Right cardiac atrium (tissue), 5 donors: ENCODE measurements at regions not wholly inside any gene's neighbourhood (a gene's known extent, or its start where the extent isn't known, plus 50 kb on each side); places are given as distances from the start of the nearest gene placed in this dataset.

Experiments used
- ATAC-seq, 2 donors: fragments of 200-7000 bp; cut with Tn5 transposase; one replicate each; pipeline versions ENCODE4 v1.8.0 to v1.9.1; 2020; ENCODE audit warnings: moderate library complexity in 2 of 2, mild to moderate bottlenecking in 1 of 2
- DNase-seq, 3 donors: peaks; one replicate each; pipeline ENCODE4 v3.0.0-alpha.2; 2020
- H3K27ac ChIP-seq: one replicate; pipeline ENCODE4 v1.5.1; 2013; ENCODE audit warnings: mild to moderate bottlenecking, low read length, control low read depth, moderate library complexity
- H3K27me3 ChIP-seq: one replicate; pipeline ENCODE4 v1.6.1; 2013; ENCODE audit not compliant: control insufficient read depth, insufficient read depth
- H3K4me1 ChIP-seq: one replicate; pipeline ENCODE4 v1.6.1; 2013; ENCODE audit warnings: low read length; ENCODE audit not compliant: control insufficient read depth, insufficient read depth
- H3K4me3 ChIP-seq: one replicate; pipeline ENCODE4 v1.5.1; 2013; ENCODE audit warnings: low read length, control low read depth
- H3K9me3 ChIP-seq: one replicate; pipeline ENCODE4 v1.6.1; 2013; ENCODE audit warnings: low read length; ENCODE audit not compliant: control insufficient read depth
- WGBS: extraction: QIAGEN DNeasy Blood & Tissue Kit; methylation state at CpG from one replicate; pipeline ENCODE4 v1.1.7; 2013; 5-methylcytosine and 5-hydroxymethylcytosine counted together
- intact Hi-C, 4 donors: fragments of 100-400 bp; cut with DNase I; formaldehyde crosslinking; loops; one replicate each; pipeline versions ENCODE4 v1.11.0 to v1.14.0; 2022 to 2023
- donor health status: healthy with polysubstance abuse.
- donor health status: DM: no; HTN: yes; CAD: no.
- donor health status: DM: no; HTN: no; CAD: no.
- donor health status: DM: no; HTN: yes; CAD: no; lungs with severe emphysema.
- donor health status: DM: yes; HTN: yes; CAD: no.

DNA sequence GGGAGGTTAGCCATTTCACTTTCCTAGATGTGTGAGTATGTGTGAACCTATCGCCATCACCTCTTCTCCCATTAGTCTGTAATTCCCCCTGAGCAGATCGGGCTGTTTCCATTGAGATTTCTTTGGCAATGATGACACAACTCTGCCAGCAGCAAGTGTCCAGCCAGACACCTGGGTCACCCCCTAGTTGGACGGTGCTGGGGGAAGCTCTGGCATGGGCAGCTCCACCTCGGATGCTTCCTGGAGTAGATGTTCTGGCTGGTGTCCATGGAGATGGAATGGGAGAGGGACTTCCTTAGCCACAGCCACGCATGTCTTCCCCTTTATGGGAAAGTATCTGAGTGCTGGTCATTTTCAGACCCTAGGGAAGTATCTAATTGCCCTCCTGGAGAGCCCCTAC, 247.9 kb upstream of the RPL38 start:
- H3K27ac ChIP-seq = no peak overlapping the region
- no peak overlapping the region for H3K4me3 ChIP-seq
- DNase-seq = no peak
- H3K9me3 ChIP-seq = no peaks in the 10 kb centered on the region
- intact Hi-C loops = loop anchor here in 1 of 4 donors (10.0 kb wide), 1 partner anchor 231 kb away; no protein-coding TSS in a partner anchor
- H3K4me1 ChIP-seq = peaks cover 2% of the 10 kb centered on the region
- 66% methylated on average over 5 of the region's 5 CpGs for WGBS
- no peaks in the 10 kb centered on the region for H3K27me3 ChIP-seq
- ATAC-seq = no peak

DNA sequence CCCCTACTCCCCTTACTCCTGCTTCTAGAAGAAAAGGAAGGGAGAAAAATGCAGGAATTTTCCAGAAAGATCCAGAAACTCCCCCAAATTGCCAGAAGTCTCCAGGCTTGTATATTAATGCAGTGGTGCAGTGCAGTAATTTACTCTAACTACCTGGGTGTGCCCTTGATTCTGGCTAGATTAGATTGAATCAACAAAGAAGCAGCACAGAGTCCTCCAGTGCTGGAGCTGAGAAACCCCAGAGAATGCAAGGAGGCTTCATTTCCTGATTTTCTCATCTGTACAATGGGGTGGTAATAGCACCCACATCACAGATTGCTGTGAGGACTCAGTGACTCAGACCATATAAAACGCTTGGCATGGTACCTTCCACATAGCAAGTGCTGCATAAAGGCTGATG, 247.3 kb upstream of the RPL38 start:
- intact Hi-C loops = loop anchor here in 1 of 4 donors (10.0 kb wide), 1 partner anchor 231 kb away; no protein-coding TSS in a partner anchor
- Histone ChIP-seq H3K4me3 (no peak overlapping the region), H3K27me3 (no peaks in the 10 kb centered on the region), H3K9me3 (no peaks in the 10 kb centered on the region), H3K4me1 (peaks cover 2% of the 10 kb centered on the region), H3K27ac (no peak overlapping the region)
- 87% methylated on average over 1 of the region's 1 CpG for WGBS
- ATAC-seq (no peak), DNase-seq (no peak)

DNA sequence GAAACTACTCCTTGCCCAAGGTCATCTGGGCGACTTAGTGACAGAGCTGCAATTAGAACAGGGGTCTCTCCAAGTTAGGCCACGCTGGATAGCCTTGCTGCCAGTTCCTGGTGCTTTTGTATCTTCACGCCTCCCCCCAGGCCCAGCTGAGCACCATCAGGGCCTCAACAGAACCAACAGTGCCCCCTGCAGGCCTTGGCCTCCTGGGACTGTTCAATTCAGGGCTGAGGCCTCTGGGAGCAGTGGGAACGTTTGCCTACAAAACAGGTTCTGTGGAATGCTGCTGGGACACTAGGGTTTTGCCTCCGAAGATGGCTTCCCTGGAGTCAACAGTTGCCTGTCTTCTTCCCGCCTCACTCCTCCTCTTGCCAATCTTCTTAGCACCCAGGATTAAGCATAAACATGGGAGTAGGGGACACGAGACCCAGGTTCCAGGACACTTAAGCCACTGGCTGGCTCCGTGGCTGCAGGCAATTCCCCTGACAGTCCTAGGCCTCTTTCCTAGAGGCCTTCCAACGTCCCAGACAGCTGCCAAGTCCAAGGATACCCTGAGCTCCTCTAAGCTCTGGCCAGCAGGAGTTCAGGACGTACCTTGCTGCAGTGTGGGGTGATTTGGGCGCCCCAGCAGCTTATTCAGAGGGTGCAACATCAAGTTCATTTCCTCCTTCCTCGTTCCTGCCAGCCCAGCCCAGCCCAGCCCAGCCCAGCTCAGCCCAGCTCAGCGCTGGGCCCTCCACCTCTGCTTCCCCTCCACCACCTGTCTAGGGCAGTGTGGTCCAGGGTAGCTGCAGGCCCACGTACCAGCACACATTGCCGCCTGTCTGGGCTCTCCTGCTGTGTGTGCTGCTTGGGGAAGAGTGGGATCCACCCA, 246.6 kb upstream of the RPL38 start:
- Histone ChIP-seq H3K27me3 (no peaks in the 10 kb centered on the region), H3K27ac (no peak overlapping the region), H3K4me3 (no peak overlapping the region), H3K4me1 (peaks cover 2% of the 10 kb centered on the region), H3K9me3 (no peaks in the 10 kb centered on the region)
- ATAC-seq = peak; percentile 36 to 55
- WGBS = 61% methylated on average over 15 of the region's 15 CpGs
- intact Hi-C loops = loop anchor here in 1 of 4 donors (10.0 kb wide), 1 partner anchor 232 kb away; no protein-coding TSS in a partner anchor
- peak in 2 of 3 donors; percentile 48 to 85 for DNase-seq

DNA sequence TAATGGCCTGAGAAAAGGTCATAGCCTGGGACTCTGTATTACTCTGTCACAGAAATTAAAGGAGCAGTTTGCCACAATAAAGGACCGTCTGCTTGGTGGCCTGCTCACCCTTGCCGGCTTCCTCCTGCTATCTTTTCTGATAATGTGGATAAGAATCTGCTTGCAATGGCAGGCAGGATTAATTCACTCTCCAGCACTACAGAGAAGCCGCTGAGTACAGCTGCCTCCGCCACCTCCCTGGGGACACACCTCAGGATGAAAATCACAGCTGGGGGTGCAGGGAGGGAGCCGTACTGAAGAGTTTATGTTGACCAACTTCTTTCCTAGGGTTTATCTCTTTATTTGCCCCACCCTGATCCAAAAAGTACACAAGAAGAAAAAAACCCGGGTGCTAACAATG, 245.9 kb upstream of the RPL38 start:
- ATAC-seq = no peak

DNA sequence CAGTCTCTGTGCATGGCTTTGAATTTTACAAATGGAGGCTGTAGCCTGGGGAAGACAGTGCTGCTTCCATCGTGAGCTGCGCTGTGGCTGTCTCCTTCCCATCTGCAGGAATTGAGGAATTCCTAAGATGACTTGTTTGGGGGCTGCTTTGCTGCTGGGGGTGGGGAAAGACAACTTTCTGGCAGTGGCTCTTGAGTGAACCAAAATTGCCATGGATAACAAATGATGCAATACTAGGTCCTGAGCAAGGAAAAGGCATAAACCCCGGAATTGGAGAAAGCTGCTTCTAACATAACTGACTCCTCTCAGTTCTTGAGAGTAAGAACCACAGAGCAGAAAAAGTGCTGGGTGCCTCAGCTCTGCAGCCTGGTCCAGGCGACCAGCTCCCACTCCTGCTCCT, 245.0 kb upstream of the RPL38 start:
- DNase-seq = no peak
- H3K4me1 ChIP-seq = no peaks in the 10 kb centered on the region
- ATAC-seq = no peak
- no peak overlapping the region for H3K4me3 ChIP-seq
- H3K27me3 ChIP-seq = no peaks in the 10 kb centered on the region
- H3K27ac ChIP-seq = no peak overlapping the region
- no peaks in the 10 kb centered on the region for H3K9me3 ChIP-seq
- 68% methylated on average over 4 of the region's 4 CpGs for WGBS
- intact Hi-C loops = loop anchor here in 1 of 4 donors (10.0 kb wide), 1 partner anchor 234 kb away; no protein-coding TSS in a partner anchor

More for the DNA sequence above, 245.9 kb upstream of the RPL38 start:
- intact Hi-C loops = loop anchor here in 1 of 4 donors (10.0 kb wide), 1 partner anchor 233 kb away; no protein-coding TSS in a partner anchor
- no peak overlapping the region for H3K4me3 ChIP-seq
- WGBS = 37% methylated on average over 6 of the region's 6 CpGs
- DNase-seq = no peak
- H3K27ac ChIP-seq = no peak overlapping the region
- no peaks in the 10 kb centered on the region for H3K9me3 ChIP-seq
- H3K27me3 ChIP-seq = no peaks in the 10 kb centered on the region
- no peaks in the 10 kb centered on the region for H3K4me1 ChIP-seq

DNA sequence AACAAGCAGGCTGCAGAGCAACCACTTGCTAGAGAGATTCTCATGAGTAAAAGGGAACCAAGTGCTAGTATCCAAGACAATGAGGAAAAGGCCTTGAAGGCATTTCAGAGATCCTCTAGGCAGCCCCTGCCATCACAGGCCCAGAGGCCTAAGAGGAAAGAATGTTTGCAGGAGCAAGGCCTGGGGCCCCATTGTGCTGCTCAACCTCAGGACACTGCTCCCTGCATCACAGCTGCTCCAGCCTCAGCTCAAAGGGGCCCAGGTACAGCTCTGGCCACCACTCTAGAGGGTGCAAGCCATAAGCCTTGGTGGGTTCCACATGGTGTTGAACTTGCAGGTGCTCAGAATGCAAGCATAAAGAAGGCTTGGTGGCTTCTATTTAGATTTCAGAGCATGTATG, 243.0 kb upstream of the RPL38 start:
- intact Hi-C loops = no loop called here
- no peaks in the 10 kb centered on the region for H3K27me3 ChIP-seq

DNA sequence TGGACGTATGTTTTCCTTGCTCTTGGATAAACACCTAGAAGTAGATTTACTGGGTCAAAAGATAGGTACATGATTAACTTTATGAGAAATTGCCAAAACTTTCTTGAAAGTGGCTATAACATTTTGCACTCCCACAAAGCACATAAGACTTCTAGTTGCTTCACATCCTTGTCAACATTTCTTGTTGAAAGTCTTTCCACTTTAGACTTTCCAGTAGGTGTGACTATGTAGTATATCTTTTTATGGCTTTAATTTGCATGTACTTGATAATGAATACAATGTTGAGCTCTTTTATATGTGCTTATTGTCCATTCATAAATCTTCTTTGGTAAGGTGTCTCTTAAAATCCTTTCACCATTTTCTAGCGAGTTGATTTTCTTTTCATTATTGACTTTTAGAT, 241.2 kb upstream of the RPL38 start:
- Histone ChIP-seq H3K4me3 (no peak overlapping the region), H3K9me3 (no peaks in the 10 kb centered on the region), H3K27me3 (no peaks in the 10 kb centered on the region), H3K27ac (no peak overlapping the region), H3K4me1 (no peaks in the 10 kb centered on the region)
- ATAC-seq (no peak), DNase-seq (no peak)
- 88% methylated on average over 2 of the region's 2 CpGs for WGBS
- intact Hi-C loops = no loop called here

More for the DNA sequence above, 243.0 kb upstream of the RPL38 start:
- DNase-seq (no peak), ATAC-seq (no peak)
- Histone ChIP-seq H3K9me3 (no peaks in the 10 kb centered on the region), H3K27ac (no peak overlapping the region), H3K4me1 (no peaks in the 10 kb centered on the region), H3K4me3 (no peak overlapping the region)

DNA sequence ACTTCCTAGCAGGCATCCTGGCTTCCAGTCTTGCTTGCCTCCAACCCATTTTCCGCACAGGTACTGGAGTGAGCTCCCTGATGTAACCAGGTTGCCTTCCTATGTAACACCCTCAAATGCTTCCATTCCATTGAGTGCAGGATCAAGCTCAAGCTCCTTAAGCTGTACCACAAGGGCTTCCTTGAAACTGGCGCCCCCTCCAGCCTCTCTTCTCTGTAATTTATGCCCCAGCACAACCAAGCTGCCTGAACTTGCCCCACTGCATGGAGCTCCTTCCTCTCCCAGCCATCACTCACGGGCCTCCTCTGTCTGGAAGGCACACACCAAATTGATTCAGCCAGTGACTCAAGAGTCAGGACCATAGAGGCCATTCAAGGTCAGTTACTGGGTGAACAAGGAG, 234.8 kb upstream of the RPL38 start:
- ATAC-seq (no peak), DNase-seq (no peak)
- Histone ChIP-seq H3K27ac (no peak overlapping the region), H3K27me3 (no peaks in the 10 kb centered on the region), H3K4me3 (no peak overlapping the region), H3K9me3 (no peaks in the 10 kb centered on the region), H3K4me1 (no peaks in the 10 kb centered on the region)
- intact Hi-C loops = no loop called here
- WGBS = 74% methylated on average over 3 of the region's 3 CpGs

DNA sequence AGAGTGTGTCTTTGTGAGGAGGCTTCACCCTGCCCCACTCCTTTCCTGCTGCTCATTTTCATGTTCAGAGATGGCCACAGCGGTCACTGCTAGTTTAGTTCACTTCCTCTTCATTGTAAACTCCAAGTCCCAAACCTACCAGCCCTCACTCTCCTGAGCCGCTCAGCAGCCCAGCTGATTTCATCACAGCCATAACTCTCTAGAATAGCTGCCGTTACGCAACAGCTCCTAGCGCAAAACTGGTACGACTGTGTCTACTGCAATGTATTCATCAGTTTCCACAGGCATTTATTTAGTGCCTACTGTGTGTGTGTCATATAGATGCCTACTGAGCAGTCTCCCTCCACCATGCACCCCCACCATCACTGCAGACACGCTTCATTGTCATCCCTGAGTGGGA, 233.5 kb upstream of the RPL38 start:
- no peaks in the 10 kb centered on the region for H3K27me3 ChIP-seq

DNA sequence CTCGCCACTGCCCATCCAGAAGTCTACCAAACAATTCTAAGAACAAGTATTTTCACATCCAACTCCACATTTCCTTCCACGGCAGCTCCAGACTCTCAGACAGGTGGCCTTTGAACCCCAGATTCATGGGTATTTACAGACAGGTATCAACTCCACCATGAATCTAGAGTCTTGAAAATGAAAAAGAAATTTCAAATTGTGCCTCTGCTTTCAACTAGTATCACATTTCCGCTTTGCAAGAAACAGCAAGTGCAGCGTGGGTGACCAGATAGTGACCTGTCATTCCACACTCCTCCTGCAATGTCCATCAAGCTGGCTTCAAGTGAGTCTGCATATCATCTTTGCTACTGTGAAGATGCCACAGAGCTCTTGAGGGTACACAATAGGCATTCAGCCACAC, 232.4 kb upstream of the RPL38 start:
- DNase-seq = no peak
- no peak for ATAC-seq
- Histone ChIP-seq H3K9me3 (no peaks in the 10 kb centered on the region), H3K4me1 (no peaks in the 10 kb centered on the region), H3K4me3 (no peak overlapping the region), H3K27me3 (no peaks in the 10 kb centered on the region), H3K27ac (no peak overlapping the region)
- 64% methylated on average over 4 of the region's 4 CpGs for WGBS
- intact Hi-C loops = no loop called here

More for the DNA sequence above, 233.5 kb upstream of the RPL38 start:
- no peak overlapping the region for H3K4me3 ChIP-seq
- H3K27ac ChIP-seq = no peak overlapping the region
- no peaks in the 10 kb centered on the region for H3K9me3 ChIP-seq
- 75% methylated on average over 7 of the region's 7 CpGs for WGBS
- intact Hi-C loops = no loop called here
- ATAC-seq = peak in 1 of 2 donors; percentile 38
- peak in 2 of 3 donors; percentile 25 to 68 for DNase-seq
- no peaks in the 10 kb centered on the region for H3K4me1 ChIP-seq

DNA sequence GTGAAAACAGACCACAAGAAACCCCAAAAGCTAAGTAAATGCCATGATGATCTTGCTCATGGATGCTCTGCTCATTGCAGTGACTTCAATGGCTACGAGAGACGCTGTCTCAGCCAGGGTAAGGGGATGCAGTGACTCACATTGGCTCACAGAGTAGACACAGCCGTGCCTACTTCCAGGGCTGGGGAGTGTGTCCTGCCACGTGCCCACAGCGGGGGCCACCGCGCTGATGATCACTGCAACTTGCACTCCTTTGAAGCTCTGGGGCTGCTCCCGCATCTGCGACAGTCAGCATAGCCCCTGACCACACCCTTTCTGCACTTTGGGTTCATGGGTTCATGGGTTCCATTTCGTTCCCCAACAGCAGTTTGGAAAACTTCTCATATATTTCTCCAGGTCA, 231.4 kb upstream of the RPL38 start:
- Histone ChIP-seq H3K27me3 (no peaks in the 10 kb centered on the region), H3K4me1 (no peaks in the 10 kb centered on the region), H3K9me3 (no peaks in the 10 kb centered on the region), H3K4me3 (no peak overlapping the region), H3K27ac (no peak overlapping the region)
- ATAC-seq = no peak
- intact Hi-C loops = no loop called here
- 88% methylated on average over 10 of the region's 10 CpGs for WGBS
- no peak for DNase-seq
